ENCODE measurements at regions not wholly inside any gene's neighbourhood (a gene's known extent, or its start where the extent isn't known, plus 50 kb on each side); places are given as distances from the start of the nearest gene placed in this dataset.

GRCh38 chr5:173834071-173834771 lies 53.9 kb upstream of the CPEB4 start:
- no peak for DNase-seq

- DNase-seq: no peak
Observed at GRCh38 chr5:173835131-173835530, 53.0 kb upstream of the CPEB4 start.

GRCh38 chr5:173835661-173836060 lies 52.5 kb upstream of the CPEB4 start:
- DNase-seq: no peak

- DNase-seq: no peak
Observed at GRCh38 chr5:173837654-173838053, 50.5 kb upstream of the CPEB4 start.
